PFSK-1 (cell line): ENCODE measurements at regions not wholly inside any gene's neighbourhood (a gene's known extent, or its start where the extent isn't known, plus 50 kb on each side); places are given as distances from the start of the nearest gene placed in this dataset.

Source experiments
- POLR2AphosphoS5 ChIP-seq: IDR thresholded peaks from 2 replicates; pipeline ENCODE4 v1.6.1; 2012; ENCODE audit warnings: low read depth, mild to moderate bottlenecking, control low read depth, low read length, moderate library complexity
- TF ChIP-seq, protein P1 (sequence below), 2 experiments: IDR thresholded peaks; 2 replicates each; pipeline versions ENCODE4 v1.6.1 to v1.8.0; 2011 to 2012; ENCODE audit warnings: low read depth in 2 of 2, low read length in 2 of 2, control low read depth in 1 of 2, inconsistent platforms in 1 of 2, mild to moderate bottlenecking in 1 of 2, moderate library complexity in 1 of 2; ENCODE audit not compliant: insufficient read depth in 1 of 2

DNA sequence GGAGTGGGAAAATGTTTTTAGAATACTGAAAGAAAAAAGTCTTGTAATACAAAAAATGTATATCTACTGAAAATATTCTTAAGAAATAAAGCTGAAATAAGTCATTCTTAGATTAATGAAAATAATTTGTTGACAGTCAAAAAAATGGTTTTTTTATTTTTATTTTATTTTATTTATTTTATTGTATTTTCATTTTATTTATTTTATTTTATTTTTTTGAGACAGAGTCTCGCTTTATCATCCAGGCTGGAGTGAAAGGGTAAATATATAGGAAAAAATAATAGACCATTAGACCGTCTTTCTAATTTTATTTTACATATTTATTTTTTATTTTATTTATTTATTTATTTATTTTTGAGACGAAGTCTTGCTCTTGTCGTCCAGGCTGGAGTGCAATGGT is 1583.6 kb upstream of the TMEFF2 start:
- TF ChIP-seq POLR2AphosphoS5: no peak
- TF ChIP-seq, protein P1, sequence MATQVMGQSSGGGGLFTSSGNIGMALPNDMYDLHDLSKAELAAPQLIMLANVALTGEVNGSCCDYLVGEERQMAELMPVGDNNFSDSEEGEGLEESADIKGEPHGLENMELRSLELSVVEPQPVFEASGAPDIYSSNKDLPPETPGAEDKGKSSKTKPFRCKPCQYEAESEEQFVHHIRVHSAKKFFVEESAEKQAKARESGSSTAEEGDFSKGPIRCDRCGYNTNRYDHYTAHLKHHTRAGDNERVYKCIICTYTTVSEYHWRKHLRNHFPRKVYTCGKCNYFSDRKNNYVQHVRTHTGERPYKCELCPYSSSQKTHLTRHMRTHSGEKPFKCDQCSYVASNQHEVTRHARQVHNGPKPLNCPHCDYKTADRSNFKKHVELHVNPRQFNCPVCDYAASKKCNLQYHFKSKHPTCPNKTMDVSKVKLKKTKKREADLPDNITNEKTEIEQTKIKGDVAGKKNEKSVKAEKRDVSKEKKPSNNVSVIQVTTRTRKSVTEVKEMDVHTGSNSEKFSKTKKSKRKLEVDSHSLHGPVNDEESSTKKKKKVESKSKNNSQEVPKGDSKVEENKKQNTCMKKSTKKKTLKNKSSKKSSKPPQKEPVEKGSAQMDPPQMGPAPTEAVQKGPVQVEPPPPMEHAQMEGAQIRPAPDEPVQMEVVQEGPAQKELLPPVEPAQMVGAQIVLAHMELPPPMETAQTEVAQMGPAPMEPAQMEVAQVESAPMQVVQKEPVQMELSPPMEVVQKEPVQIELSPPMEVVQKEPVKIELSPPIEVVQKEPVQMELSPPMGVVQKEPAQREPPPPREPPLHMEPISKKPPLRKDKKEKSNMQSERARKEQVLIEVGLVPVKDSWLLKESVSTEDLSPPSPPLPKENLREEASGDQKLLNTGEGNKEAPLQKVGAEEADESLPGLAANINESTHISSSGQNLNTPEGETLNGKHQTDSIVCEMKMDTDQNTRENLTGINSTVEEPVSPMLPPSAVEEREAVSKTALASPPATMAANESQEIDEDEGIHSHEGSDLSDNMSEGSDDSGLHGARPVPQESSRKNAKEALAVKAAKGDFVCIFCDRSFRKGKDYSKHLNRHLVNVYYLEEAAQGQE (IDR thresholded peaks at IDR 0.05; ENCODE audit: insufficient read depth in 1 of 2, low read depth in 2 of 2, low read length in 2 of 2): no peak
